ENCODE measurements at regions not wholly inside any gene's neighbourhood (a gene's known extent, or its start where the extent isn't known, plus 50 kb on each side); places are given as distances from the start of the nearest gene placed in this dataset.

DNA sequence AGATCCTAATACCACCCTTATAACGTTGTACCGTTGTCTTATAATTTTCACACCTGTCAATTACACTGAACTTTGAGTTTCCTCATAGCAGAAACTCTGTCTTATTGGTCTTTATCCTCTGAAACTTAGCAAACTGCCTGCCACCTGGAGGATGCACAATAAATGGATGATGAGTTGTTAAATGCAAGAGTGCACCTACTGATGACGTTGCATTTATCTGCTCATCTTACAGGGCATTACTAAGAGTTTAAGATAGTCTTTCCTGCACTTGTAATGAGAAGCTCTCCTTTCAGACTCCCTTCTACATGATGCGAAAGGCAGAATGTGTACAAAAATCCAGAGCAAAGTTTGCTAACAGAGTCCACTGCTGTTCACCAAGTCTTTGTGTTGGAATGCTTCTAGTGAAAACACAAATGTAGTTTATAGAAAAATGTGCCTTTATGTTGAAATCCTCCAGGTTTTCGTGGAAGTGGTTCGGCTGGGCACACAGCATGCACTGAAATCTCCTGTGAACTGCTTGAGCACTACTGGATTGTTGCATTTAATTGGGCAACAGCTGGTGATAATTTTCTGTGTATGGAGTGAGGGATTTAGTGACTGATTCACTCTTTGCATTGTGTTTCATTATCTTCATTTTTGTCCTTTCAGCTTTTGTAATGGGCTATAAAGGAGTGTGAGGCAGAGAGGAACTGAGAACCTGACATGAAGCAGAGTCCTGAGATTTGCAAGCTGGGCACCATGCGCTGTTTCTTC, 665.8 kb upstream of the ID2 start:
- TF ChIP-seq SIN3A (IDR thresholded peaks at IDR 0.05; ENCODE audit: borderline replicate concordance, insufficient read depth, low read length) = no peak
- no peak for TF ChIP-seq POLR2AphosphoS5 (IDR thresholded peaks at IDR 0.05; ENCODE audit: low read depth, low read length)
- no peak for TF ChIP-seq FOXP2 (optimal IDR thresholded peaks at IDR 0.05; ENCODE audit: borderline replicate concordance, extremely low read depth, extremely low read length, insufficient read depth)
- no peak for TF ChIP-seq TAF1 (IDR thresholded peaks at IDR 0.05; ENCODE audit: borderline replicate concordance, insufficient read depth, low read length)

DNA sequence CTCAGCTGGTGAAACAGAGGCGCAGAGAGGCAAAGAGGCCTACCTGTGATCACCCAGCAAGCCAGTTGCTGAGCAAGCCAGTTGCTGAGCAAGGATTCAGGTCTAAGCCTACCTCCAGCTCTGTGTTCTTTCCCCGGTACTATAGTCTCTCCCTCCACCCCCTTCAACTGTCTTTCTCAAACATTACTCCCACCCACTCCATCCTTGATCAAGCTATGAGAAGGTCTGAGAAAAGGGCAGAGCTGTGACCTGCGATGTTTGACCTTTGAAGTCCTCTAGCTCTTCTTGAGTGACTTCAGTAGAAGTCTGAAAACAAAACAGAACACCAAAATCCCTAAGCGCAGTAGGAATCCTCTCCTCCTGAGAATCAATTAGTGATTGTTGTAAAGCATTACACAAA, 665.2 kb upstream of the ID2 start:
- TF ChIP-seq TAF1 (IDR thresholded peaks at IDR 0.05; ENCODE audit: borderline replicate concordance, insufficient read depth, low read length) = no peak
- TF ChIP-seq, protein P1, sequence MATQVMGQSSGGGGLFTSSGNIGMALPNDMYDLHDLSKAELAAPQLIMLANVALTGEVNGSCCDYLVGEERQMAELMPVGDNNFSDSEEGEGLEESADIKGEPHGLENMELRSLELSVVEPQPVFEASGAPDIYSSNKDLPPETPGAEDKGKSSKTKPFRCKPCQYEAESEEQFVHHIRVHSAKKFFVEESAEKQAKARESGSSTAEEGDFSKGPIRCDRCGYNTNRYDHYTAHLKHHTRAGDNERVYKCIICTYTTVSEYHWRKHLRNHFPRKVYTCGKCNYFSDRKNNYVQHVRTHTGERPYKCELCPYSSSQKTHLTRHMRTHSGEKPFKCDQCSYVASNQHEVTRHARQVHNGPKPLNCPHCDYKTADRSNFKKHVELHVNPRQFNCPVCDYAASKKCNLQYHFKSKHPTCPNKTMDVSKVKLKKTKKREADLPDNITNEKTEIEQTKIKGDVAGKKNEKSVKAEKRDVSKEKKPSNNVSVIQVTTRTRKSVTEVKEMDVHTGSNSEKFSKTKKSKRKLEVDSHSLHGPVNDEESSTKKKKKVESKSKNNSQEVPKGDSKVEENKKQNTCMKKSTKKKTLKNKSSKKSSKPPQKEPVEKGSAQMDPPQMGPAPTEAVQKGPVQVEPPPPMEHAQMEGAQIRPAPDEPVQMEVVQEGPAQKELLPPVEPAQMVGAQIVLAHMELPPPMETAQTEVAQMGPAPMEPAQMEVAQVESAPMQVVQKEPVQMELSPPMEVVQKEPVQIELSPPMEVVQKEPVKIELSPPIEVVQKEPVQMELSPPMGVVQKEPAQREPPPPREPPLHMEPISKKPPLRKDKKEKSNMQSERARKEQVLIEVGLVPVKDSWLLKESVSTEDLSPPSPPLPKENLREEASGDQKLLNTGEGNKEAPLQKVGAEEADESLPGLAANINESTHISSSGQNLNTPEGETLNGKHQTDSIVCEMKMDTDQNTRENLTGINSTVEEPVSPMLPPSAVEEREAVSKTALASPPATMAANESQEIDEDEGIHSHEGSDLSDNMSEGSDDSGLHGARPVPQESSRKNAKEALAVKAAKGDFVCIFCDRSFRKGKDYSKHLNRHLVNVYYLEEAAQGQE (IDR thresholded peaks at IDR 0.05; ENCODE audit: insufficient read depth in 1 of 2, low read depth in 2 of 2, low read length in 2 of 2) = no peak
- TF ChIP-seq SIN3A (IDR thresholded peaks at IDR 0.05; ENCODE audit: borderline replicate concordance, insufficient read depth, low read length) = no peak
- no peak for TF ChIP-seq FOXP2 (optimal IDR thresholded peaks at IDR 0.05; ENCODE audit: borderline replicate concordance, extremely low read depth, extremely low read length, insufficient read depth)
- TF ChIP-seq POLR2AphosphoS5 (IDR thresholded peaks at IDR 0.05; ENCODE audit: low read depth, low read length) = no peak

DNA sequence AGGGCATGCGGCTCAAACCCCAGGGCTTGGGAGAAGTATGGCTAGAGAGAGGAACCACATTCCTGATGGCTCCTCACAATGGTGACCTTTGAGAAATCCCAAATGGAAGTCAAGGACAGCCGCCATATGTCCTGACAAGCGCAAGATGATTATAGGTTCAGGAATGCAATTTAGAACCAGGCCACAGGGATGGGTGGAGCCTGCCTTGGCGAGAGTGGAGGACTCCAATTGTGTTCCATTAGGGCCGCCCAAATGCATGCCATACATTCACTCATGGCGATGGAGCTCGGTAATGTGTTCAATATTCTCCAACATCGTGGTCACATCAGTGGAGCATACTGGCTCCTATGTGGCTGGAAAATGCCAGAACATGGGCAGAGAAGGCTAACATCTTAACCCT, 662.9 kb upstream of the ID2 start:
- TF ChIP-seq SIN3A (IDR thresholded peaks at IDR 0.05; ENCODE audit: borderline replicate concordance, insufficient read depth, low read length) = no peak
- TF ChIP-seq TAF1 (IDR thresholded peaks at IDR 0.05; ENCODE audit: borderline replicate concordance, insufficient read depth, low read length) = no peak
- TF ChIP-seq, protein P1 (IDR thresholded peaks at IDR 0.05; ENCODE audit: insufficient read depth in 1 of 2, low read depth in 2 of 2, low read length in 2 of 2) = no peak
- no peak for TF ChIP-seq POLR2AphosphoS5 (IDR thresholded peaks at IDR 0.05; ENCODE audit: low read depth, low read length)
- TF ChIP-seq FOXP2 (optimal IDR thresholded peaks at IDR 0.05; ENCODE audit: borderline replicate concordance, extremely low read depth, extremely low read length, insufficient read depth) = no peak

DNA sequence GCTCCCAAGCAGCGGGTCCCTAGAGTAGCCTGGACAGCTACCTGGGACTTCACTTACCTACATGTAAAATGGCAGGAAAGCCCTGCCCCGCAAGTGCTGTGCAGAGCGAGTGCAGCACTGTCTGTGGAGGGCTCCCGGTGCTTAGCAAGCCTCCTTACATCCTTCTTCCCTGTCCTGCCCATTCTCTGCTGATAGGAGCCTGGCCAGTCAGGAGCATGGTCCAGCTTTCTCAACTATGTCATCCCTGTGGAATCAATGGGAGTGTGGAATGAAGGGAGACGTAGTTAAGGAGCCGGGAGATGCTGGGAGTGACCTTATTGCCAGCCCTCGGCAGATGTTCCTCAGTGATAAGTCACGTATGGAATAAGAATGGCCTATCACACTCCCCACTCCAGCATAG, 661.9 kb upstream of the ID2 start:
- no peak for TF ChIP-seq TAF1 (IDR thresholded peaks at IDR 0.05; ENCODE audit: borderline replicate concordance, insufficient read depth, low read length)
- no peak for TF ChIP-seq SIN3A (IDR thresholded peaks at IDR 0.05; ENCODE audit: borderline replicate concordance, insufficient read depth, low read length)
- TF ChIP-seq POLR2AphosphoS5 (IDR thresholded peaks at IDR 0.05; ENCODE audit: low read depth, low read length) = no peak
- TF ChIP-seq FOXP2 (optimal IDR thresholded peaks at IDR 0.05; ENCODE audit: borderline replicate concordance, extremely low read depth, extremely low read length, insufficient read depth) = no peak
- TF ChIP-seq, protein P1 (IDR thresholded peaks at IDR 0.05; ENCODE audit: insufficient read depth in 1 of 2, low read depth in 2 of 2, low read length in 2 of 2) = no peak

DNA sequence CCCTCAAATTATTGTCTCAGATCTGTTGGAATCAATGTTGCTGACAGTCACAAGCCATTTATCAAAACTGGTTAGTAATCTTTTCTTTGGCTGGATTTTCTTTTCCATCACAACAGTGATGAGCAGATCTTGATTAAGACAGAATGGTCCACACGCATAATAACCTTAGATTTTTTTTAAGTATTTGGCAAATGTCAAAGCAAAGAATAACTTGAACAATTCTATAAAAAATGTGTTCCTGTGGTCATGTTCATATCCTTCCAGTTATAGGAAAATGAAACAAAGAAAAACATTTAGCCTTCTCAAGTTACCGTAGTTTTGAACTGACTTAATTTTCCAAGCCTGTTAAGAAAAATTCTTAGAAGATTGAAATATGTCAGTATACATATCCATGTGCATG, 659.9 kb upstream of the ID2 start:
- TF ChIP-seq, protein P1 (IDR thresholded peaks at IDR 0.05; ENCODE audit: insufficient read depth in 1 of 2, low read depth in 2 of 2, low read length in 2 of 2) = no peak
- TF ChIP-seq FOXP2 (optimal IDR thresholded peaks at IDR 0.05; ENCODE audit: borderline replicate concordance, extremely low read depth, extremely low read length, insufficient read depth) = no peak
- no peak for TF ChIP-seq TAF1 (IDR thresholded peaks at IDR 0.05; ENCODE audit: borderline replicate concordance, insufficient read depth, low read length)
- TF ChIP-seq SIN3A (IDR thresholded peaks at IDR 0.05; ENCODE audit: borderline replicate concordance, insufficient read depth, low read length) = no peak
- no peak for TF ChIP-seq POLR2AphosphoS5 (IDR thresholded peaks at IDR 0.05; ENCODE audit: low read depth, low read length)
